ENCODE measurements at regions not wholly inside any gene's neighbourhood (a gene's known extent, or its start where the extent isn't known, plus 50 kb on each side); places are given as distances from the start of the nearest gene placed in this dataset.

DNA sequence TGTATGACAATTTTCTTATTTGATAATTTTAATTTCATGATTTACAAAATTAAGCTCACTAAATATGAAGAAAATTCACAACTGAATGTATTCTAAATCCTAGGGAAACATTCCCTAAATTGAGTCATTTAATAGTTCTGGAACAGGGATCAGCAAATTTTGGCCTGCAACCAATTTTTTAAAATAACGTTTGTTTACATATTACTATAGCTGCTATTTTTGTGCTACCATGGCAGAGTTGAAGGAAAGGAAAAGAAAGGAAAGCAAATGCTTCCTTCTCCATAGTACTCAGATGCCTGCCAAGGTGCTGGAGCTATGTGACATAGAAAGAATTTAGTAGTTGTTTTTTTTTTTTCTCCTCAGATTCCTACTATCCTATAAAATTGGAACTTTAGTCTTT lies 1307.7 kb upstream of the LRRTM3 start:
- TF ChIP-seq, protein P1, sequence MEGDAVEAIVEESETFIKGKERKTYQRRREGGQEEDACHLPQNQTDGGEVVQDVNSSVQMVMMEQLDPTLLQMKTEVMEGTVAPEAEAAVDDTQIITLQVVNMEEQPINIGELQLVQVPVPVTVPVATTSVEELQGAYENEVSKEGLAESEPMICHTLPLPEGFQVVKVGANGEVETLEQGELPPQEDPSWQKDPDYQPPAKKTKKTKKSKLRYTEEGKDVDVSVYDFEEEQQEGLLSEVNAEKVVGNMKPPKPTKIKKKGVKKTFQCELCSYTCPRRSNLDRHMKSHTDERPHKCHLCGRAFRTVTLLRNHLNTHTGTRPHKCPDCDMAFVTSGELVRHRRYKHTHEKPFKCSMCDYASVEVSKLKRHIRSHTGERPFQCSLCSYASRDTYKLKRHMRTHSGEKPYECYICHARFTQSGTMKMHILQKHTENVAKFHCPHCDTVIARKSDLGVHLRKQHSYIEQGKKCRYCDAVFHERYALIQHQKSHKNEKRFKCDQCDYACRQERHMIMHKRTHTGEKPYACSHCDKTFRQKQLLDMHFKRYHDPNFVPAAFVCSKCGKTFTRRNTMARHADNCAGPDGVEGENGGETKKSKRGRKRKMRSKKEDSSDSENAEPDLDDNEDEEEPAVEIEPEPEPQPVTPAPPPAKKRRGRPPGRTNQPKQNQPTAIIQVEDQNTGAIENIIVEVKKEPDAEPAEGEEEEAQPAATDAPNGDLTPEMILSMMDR (IDR thresholded peaks at IDR 0.05) = no peak
- no peak for TF ChIP-seq POLR2A (IDR thresholded peaks at IDR 0.05)
- TF ChIP-seq POLR2AphosphoS5 (IDR thresholded peaks at IDR 0.05) = no peak
